ENCODE measurements at regions not wholly inside any gene's neighbourhood (a gene's known extent, or its start where the extent isn't known, plus 50 kb on each side); places are given as distances from the start of the nearest gene placed in this dataset.

DNA sequence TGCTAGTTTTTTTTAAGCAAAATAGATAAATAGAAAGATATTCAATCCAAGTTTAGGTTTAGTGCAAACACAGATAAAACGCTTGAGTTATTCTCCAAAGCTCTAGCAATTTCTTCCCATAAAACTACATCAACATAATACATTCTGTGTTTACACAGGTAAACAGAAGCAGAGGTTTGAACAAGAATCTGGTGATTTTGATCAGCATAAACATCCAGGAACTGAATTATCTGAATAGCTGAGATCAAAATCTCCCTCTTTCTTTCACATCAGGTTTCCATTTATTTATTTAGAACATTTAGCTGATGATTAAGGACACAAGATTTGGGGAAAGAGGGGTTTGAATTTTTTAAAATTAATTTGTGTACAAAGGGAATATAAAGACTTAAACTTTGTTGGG is 1564.6 kb downstream of the MRPL39 start:
- no peak for DNase-seq (ENCODE audit: low spot score)
- Histone ChIP-seq H3K36me3 (ENCODE audit: control insufficient read depth in 4 of 4, insufficient read depth in 3 of 4, low read depth in 1 of 4, low read length in 3 of 4) (no peaks in the 10 kb centered on the region), H3K27me3 (ENCODE audit: control insufficient read depth in 4 of 4, insufficient read depth in 4 of 4, low read length in 3 of 4) (peaks cover 0 to 4% (median 0%) of the 10 kb centered on the region in 4 donors), H3K9me3 (ENCODE audit: control insufficient read depth in 4 of 4, low read length in 3 of 4) (no peaks in the 10 kb centered on the region), H3K27ac (ENCODE audit: low read depth in 1 of 2, low read length in 2 of 2) (no peak overlapping the region), H3K9ac (ENCODE audit: low read depth in 1 of 2, low read length in 2 of 2) (no peak overlapping the region), H3K4me3 (ENCODE audit: low read depth in 1 of 3, low read length in 3 of 3) (no peak overlapping the region), H3K4me1 (ENCODE audit: control insufficient read depth in 4 of 4, insufficient read depth in 4 of 4, low read length in 3 of 4) (no peaks in the 10 kb centered on the region)
- 42% methylated on average over 1 of the region's 1 CpG for WGBS
- TF ChIP-seq RXRA (IDR thresholded peaks at IDR 0.05), result no peak
- TF ChIP-seq, protein P1, sequence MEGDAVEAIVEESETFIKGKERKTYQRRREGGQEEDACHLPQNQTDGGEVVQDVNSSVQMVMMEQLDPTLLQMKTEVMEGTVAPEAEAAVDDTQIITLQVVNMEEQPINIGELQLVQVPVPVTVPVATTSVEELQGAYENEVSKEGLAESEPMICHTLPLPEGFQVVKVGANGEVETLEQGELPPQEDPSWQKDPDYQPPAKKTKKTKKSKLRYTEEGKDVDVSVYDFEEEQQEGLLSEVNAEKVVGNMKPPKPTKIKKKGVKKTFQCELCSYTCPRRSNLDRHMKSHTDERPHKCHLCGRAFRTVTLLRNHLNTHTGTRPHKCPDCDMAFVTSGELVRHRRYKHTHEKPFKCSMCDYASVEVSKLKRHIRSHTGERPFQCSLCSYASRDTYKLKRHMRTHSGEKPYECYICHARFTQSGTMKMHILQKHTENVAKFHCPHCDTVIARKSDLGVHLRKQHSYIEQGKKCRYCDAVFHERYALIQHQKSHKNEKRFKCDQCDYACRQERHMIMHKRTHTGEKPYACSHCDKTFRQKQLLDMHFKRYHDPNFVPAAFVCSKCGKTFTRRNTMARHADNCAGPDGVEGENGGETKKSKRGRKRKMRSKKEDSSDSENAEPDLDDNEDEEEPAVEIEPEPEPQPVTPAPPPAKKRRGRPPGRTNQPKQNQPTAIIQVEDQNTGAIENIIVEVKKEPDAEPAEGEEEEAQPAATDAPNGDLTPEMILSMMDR (IDR thresholded peaks at IDR 0.05; ENCODE audit: low read depth, low read length, missing input control), result no peak
- TF ChIP-seq RAD21 (IDR thresholded peaks at IDR 0.05), result no peak
- no peak for TF ChIP-seq NR2F2 (IDR thresholded peaks at IDR 0.05)
- no peak for TF ChIP-seq FOXA2 (IDR thresholded peaks at IDR 0.05)
- TF ChIP-seq, protein P2, sequence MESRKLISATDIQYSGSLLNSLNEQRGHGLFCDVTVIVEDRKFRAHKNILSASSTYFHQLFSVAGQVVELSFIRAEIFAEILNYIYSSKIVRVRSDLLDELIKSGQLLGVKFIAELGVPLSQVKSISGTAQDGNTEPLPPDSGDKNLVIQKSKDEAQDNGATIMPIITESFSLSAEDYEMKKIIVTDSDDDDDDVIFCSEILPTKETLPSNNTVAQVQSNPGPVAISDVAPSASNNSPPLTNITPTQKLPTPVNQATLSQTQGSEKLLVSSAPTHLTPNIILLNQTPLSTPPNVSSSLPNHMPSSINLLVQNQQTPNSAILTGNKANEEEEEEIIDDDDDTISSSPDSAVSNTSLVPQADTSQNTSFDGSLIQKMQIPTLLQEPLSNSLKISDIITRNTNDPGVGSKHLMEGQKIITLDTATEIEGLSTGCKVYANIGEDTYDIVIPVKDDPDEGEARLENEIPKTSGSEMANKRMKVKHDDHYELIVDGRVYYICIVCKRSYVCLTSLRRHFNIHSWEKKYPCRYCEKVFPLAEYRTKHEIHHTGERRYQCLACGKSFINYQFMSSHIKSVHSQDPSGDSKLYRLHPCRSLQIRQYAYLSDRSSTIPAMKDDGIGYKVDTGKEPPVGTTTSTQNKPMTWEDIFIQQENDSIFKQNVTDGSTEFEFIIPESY (IDR thresholded peaks at IDR 0.05), result no peak
- TF ChIP-seq JUND (IDR thresholded peaks at IDR 0.05), result no peak
- TF ChIP-seq TAF1 (conservative IDR thresholded peaks at IDR 0.05), result no peak
- TF ChIP-seq HNF4A (conservative IDR thresholded peaks at IDR 0.05), result no peak
- TF ChIP-seq, protein P3, sequence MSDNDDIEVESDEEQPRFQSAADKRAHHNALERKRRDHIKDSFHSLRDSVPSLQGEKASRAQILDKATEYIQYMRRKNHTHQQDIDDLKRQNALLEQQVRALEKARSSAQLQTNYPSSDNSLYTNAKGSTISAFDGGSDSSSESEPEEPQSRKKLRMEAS (IDR thresholded peaks at IDR 0.05), result no peak
- TF ChIP-seq SP1 (IDR thresholded peaks at IDR 0.05), result no peak
- TF ChIP-seq HNF4G (IDR thresholded peaks at IDR 0.05), result no peak
- no peak for TF ChIP-seq EGR1 (IDR thresholded peaks at IDR 0.05; ENCODE audit: low read depth in 2 of 2)
- TF ChIP-seq, protein P4, sequence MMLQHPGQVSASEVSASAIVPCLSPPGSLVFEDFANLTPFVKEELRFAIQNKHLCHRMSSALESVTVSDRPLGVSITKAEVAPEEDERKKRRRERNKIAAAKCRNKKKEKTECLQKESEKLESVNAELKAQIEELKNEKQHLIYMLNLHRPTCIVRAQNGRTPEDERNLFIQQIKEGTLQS (IDR thresholded peaks at IDR 0.05), result no peak
- TF ChIP-seq GABPA (IDR thresholded peaks at IDR 0.05 in 1 of 2, conservative IDR thresholded peaks at IDR 0.05 in 1 of 2), result no peak
- TF ChIP-seq YY1 (IDR thresholded peaks at IDR 0.05), result no peak

DNA sequence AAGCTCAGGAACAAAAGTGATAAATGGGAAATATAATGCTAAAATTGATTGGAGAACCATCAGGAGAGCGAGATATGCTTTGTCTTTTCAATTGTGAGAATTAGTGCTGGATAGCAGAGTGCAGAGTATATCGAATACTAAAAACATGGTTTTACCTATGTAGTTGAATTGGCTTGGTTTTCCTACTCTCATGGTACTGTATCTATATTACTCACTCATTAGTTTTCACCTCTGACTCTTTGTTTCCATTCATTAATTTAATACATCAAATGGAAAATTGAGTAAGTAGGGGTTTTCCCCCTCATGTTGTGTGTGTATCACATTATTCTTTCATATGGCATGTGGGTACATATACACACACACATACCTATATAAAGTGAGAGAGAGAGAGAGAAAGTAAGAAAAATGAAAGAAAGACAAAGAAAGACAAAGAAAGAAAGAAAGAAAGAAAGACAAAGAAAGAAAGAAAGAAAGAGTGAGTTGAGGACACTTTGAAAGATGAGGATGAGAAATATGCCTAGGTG is 1574.5 kb downstream of the MRPL39 start:
- TF ChIP-seq HNF4G (IDR thresholded peaks at IDR 0.05), result no peak
- no peak overlapping the region for H3K27ac ChIP-seq (ENCODE audit: low read depth in 1 of 2, low read length in 2 of 2)
- no peaks in the 10 kb centered on the region for H3K27me3 ChIP-seq (ENCODE audit: control insufficient read depth in 4 of 4, insufficient read depth in 4 of 4, low read length in 3 of 4)
- H3K4me3 ChIP-seq (ENCODE audit: low read depth in 1 of 3, low read length in 3 of 3), result no peak overlapping the region
- H3K36me3 ChIP-seq (ENCODE audit: control insufficient read depth in 4 of 4, insufficient read depth in 3 of 4, low read depth in 1 of 4, low read length in 3 of 4), result no peaks in the 10 kb centered on the region
- H3K4me1 ChIP-seq (ENCODE audit: control insufficient read depth in 4 of 4, insufficient read depth in 4 of 4, low read length in 3 of 4), result no peaks in the 10 kb centered on the region
- 79% methylated on average over 2 of the region's 2 CpGs for WGBS
- no peak for DNase-seq (ENCODE audit: low spot score)
- peaks cover 0 to 4% (median 0%) of the 10 kb centered on the region in 4 donors for H3K9me3 ChIP-seq (ENCODE audit: control insufficient read depth in 4 of 4, low read length in 3 of 4)
- no peak overlapping the region for H3K9ac ChIP-seq (ENCODE audit: low read depth in 1 of 2, low read length in 2 of 2)

DNA sequence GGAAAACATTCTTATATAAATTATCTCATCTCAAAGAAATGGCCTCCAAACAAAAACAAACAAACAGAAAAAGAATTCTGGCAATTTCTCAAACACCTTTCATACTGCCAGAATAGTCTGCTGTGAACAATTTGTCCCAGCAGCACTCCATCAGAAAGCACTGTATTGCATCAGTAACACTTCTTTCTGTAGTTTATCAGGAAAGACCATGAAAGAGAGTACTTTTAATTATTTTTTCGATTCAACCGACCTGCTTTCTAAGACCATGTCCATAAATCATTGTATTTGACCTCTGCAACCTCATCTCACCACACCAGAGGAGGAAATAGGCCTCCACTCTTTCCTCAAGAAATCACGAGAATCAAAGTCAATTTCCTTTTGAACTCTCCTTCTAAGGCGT is 1579.9 kb downstream of the MRPL39 start:
- no peaks in the 10 kb centered on the region for H3K27me3 ChIP-seq (ENCODE audit: control insufficient read depth in 4 of 4, insufficient read depth in 4 of 4, low read length in 3 of 4)
- no peak overlapping the region for H3K4me3 ChIP-seq (ENCODE audit: low read depth in 1 of 3, low read length in 3 of 3)
- H3K4me1 ChIP-seq (ENCODE audit: control insufficient read depth in 4 of 4, insufficient read depth in 4 of 4, low read length in 3 of 4), result no peaks in the 10 kb centered on the region
- DNase-seq (ENCODE audit: low spot score), result no peak
- no peak overlapping the region for H3K27ac ChIP-seq (ENCODE audit: low read depth in 1 of 2, low read length in 2 of 2)
- TF ChIP-seq FOXA1 (IDR thresholded peaks at IDR 0.05) (no peak), HNF4G (IDR thresholded peaks at IDR 0.05) (no peak), YY1 (IDR thresholded peaks at IDR 0.05) (no peak), HNF4A (conservative IDR thresholded peaks at IDR 0.05) (no peak), FOXA2 (IDR thresholded peaks at IDR 0.05) (no peak), RXRA (IDR thresholded peaks at IDR 0.05) (no peak), SP1 (IDR thresholded peaks at IDR 0.05) (no peak)
- TF ChIP-seq, protein P4 (IDR thresholded peaks at IDR 0.05), result no peak
- TF ChIP-seq, protein P1 (IDR thresholded peaks at IDR 0.05; ENCODE audit: low read depth, low read length, missing input control), result no peak
- TF ChIP-seq, protein P2 (IDR thresholded peaks at IDR 0.05), result no peak
- no peaks in the 10 kb centered on the region for H3K9me3 ChIP-seq (ENCODE audit: control insufficient read depth in 4 of 4, low read length in 3 of 4)
- H3K9ac ChIP-seq (ENCODE audit: low read depth in 1 of 2, low read length in 2 of 2), result no peak overlapping the region
- WGBS, result 61% methylated on average over 4 of the region's 4 CpGs
- H3K36me3 ChIP-seq (ENCODE audit: control insufficient read depth in 4 of 4, insufficient read depth in 3 of 4, low read depth in 1 of 4, low read length in 3 of 4), result no peaks in the 10 kb centered on the region
